GM12878 (cell line): ENCODE measurements at regions not wholly inside any gene's neighbourhood (a gene's known extent, or its start where the extent isn't known, plus 50 kb on each side); places are given as distances from the start of the nearest gene placed in this dataset.

ENCODE experiments used
- ATAC-seq: fragments of 200-7000 bp; cut with Tn5 transposase; 3 replicates; pipeline ENCODE4 v1.9.1; 2020; ENCODE audit warnings: mild to moderate bottlenecking, moderate library complexity
- BruUV-seq: library from RNA; stranded (reverse); fragments of 400-500 nt; replicated peaks from 2 replicates; lab custom pipeline; 2021; lab: Mats Ljungman, UMichigan
- CTCF ChIA-PET: fragments of 300-600 bp; sonication (Branson Sonifier 250); formaldehyde crosslinking; extraction: SDS; loops from one replicate; lab custom pipeline; 2021; ENCODE audit warnings: inconsistent platforms; lab: Yijun Ruan, JAX
- POLR2A ChIA-PET: fragments of 350-600 bp; formaldehyde crosslinking; extraction: SDS; loops from one replicate; lab custom pipeline; 2021; ENCODE audit warnings: inconsistent platforms; lab: Charles Lee
- RAD21 ChIA-PET: fragments of 300-600 bp; sonication (Branson Sonifier 250); formaldehyde crosslinking; loops from one replicate; lab custom pipeline; 2023; ENCODE audit warnings: antibody characterized with exemption; ENCODE audit not compliant: unreplicated experiment; lab: Charles Lee
- SMC1A ChIA-PET: fragments of 300-600 bp; sonication (Branson Sonifier 250); formaldehyde crosslinking; loops from one replicate; lab custom pipeline; 2023; ENCODE audit not compliant: unreplicated experiment, uncharacterized antibody; lab: Charles Lee
- DNase-seq: peaks from one replicate; pipeline ENCODE4 v3.0.0-alpha.2; 2011; ENCODE audit warnings: low read depth, low spot score
- FAIRE-seq: peaks from 3 replicates; lab custom pipeline; 2011; peaks lifted over from hg19 to GRCh38; lab: Jason Lieb, UNC
- H2AFZ ChIP-seq: 2 replicates; pipeline ENCODE4 v1.6.0; 2011; ENCODE audit warnings: low read depth, low read length, control low read depth; ENCODE audit not compliant: control insufficient read depth
- H3K27ac ChIP-seq: 2 replicates; pipeline ENCODE4 v1.5.1; 2011; ENCODE audit warnings: control low read depth; ENCODE audit not compliant: control insufficient read depth, insufficient read depth
- H3K27me3 ChIP-seq, 2 experiments: replicated peaks in 1 of 2; 2 replicates each; pipeline versions ENCODE4 v1.6.0 to v1.6.1; 2011; ENCODE audit warnings: low read length in 1 of 2; ENCODE audit not compliant: control insufficient read depth in 2 of 2, insufficient read depth in 2 of 2
- H3K36me3 ChIP-seq, 2 experiments: 2 replicates each; pipeline ENCODE4 v1.5.1; 2011; ENCODE audit warnings: low read length in 1 of 2; ENCODE audit not compliant: control insufficient read depth in 2 of 2, insufficient read depth in 2 of 2
- H3K4me1 ChIP-seq: 2 replicates; pipeline ENCODE4 v1.6.1; 2011; ENCODE audit warnings: mild to moderate bottlenecking, low read length, moderate library complexity, mixed read lengths; ENCODE audit not compliant: control insufficient read depth, insufficient read depth
- H3K4me2 ChIP-seq: 2 replicates; pipeline ENCODE4 v1.6.0; 2011; ENCODE audit warnings: control low read depth; ENCODE audit not compliant: control insufficient read depth, insufficient read depth
- H3K4me3 ChIP-seq: fragments of 200-600 bp; sonication (generic); 2 replicates; pipeline ENCODE4 v1.5.1; 2016
- H3K79me2 ChIP-seq: 2 replicates; pipeline ENCODE4 v1.6.0; 2011; ENCODE audit warnings: low read length; ENCODE audit not compliant: control insufficient read depth, insufficient read depth
- H3K9ac ChIP-seq: 2 replicates; pipeline ENCODE4 v1.8.0; 2011; ENCODE audit warnings: low read length, control low read depth, mixed read lengths; ENCODE audit not compliant: control insufficient read depth, insufficient read depth
- H3K9me3 ChIP-seq: replicated peaks from 3 replicates; pipeline ENCODE4 v1.5.1; 2011; ENCODE audit warnings: mild to moderate bottlenecking, low read length; ENCODE audit not compliant: control insufficient read depth, insufficient read depth
- H4K20me1 ChIP-seq: 2 replicates; pipeline ENCODE4 v1.6.0; 2011; ENCODE audit not compliant: control insufficient read depth, insufficient read depth
- BACH1 ChIP-seq: fragments of 450-650 bp; IDR thresholded peaks from 2 replicates; pipeline ENCODE4 v1.6.1; 2017; ENCODE audit warnings: mild to moderate bottlenecking, borderline replicate concordance
- CHD1 ChIP-seq: IDR thresholded peaks from 2 replicates; pipeline ENCODE4 v1.6.1; 2012; ENCODE audit warnings: low read depth, low read length, improper control_type of control experiment
- E2F4 ChIP-seq: IDR thresholded peaks from 2 replicates; pipeline ENCODE4 v1.6.1; 2012; ENCODE audit warnings: low read depth, low read length, improper control_type of control experiment
- ESRRA ChIP-seq: IDR thresholded peaks from 2 replicates; pipeline ENCODE4 v1.6.1; 2012; ENCODE audit warnings: mild to moderate bottlenecking, low read length, improper control_type of control experiment
- MYB ChIP-seq: fragments of 150-350 bp; IDR thresholded peaks from 2 replicates; pipeline ENCODE4 v1.6.1; 2014; ENCODE audit warnings: mild to moderate bottlenecking, low read depth, low read length, borderline replicate concordance
- PAX5 ChIP-seq: IDR thresholded peaks from 2 replicates; pipeline ENCODE4 v1.6.1; 2011; ENCODE audit warnings: low read depth, low read length, borderline replicate concordance
- PKNOX1 ChIP-seq: fragments of 450-650 bp; IDR thresholded peaks from 2 replicates; pipeline ENCODE4 v1.6.1; 2016; ENCODE audit warnings: mild to moderate bottlenecking
- PML ChIP-seq: IDR thresholded peaks from 2 replicates; pipeline ENCODE4 v1.6.1; 2012; ENCODE audit warnings: low read length, inconsistent platforms
- SIX5 ChIP-seq: IDR thresholded peaks from 2 replicates; pipeline ENCODE4 v1.6.1; 2011; ENCODE audit warnings: mild to moderate bottlenecking, low read depth, low read length, moderate library complexity; ENCODE audit not compliant: severe bottlenecking
- SMAD1 ChIP-seq: fragments of 450-650 bp; IDR thresholded peaks from 2 replicates; pipeline ENCODE4 v1.6.1; 2018; ENCODE audit warnings: mild to moderate bottlenecking, low read depth; ENCODE audit not compliant: partially characterized antibody
- TARDBP ChIP-seq: IDR thresholded peaks from 2 replicates; pipeline ENCODE4 v1.6.1; 2016; ENCODE audit warnings: borderline replicate concordance
- ZBTB33 ChIP-seq: fragments of 450-650 bp; IDR thresholded peaks from 2 replicates; pipeline ENCODE4 v1.6.1; 2017; ENCODE audit warnings: mild to moderate bottlenecking
- WGBS: methylation state at CpG from one replicate; pipeline ENCODE4 v1.1.6; 2016; ENCODE audit warnings: low lambda C conversion rate; ENCODE audit not compliant: insufficient replicate concordance, insufficient coverage; ENCODE audit errors: missing lambda C conversion rate; 5-methylcytosine and 5-hydroxymethylcytosine counted together
- in situ Hi-C: fragments of 300-500 bp; cut with MboI; formaldehyde crosslinking; loops from 9 replicates; pipeline ENCODE4 v1.14.3; 2018; ENCODE audit warnings: mixed read lengths
- intact Hi-C: fragments of 100-400 bp; cut with micrococcal nuclease; formaldehyde crosslinking; loops from one replicate; pipeline ENCODE4 v1.14.2; 2022; ENCODE audit not compliant: unreplicated experiment

GRCh38 chr22:22410677-22411076, 97.9 kb downstream of the ZNF280B start:
- no peaks in the 10 kb centered on the region for H3K79me2 ChIP-seq
- no peaks in the 10 kb centered on the region for H3K36me3 ChIP-seq
- ChIA-PET CTCF (interaction anchor here (1.0 to 3.8 kb wide), 3 partner anchors 11 to 54 kb away, joined by 4 to 33 read pairs (median 9); no protein-coding TSS in a partner anchor), POLR2A (no interaction called here), RAD21 (interaction anchor here (1.3 to 3.3 kb wide), 3 partner anchors 12 to 52 kb away, joined by 3 to 18 read pairs (median 11); no protein-coding TSS in a partner anchor), SMC1A (interaction anchor here (1.1 to 2.4 kb wide), 2 partner anchors 12 to 52 kb away, joined by 5 to 6 read pairs; no protein-coding TSS in a partner anchor)
- H4K20me1 ChIP-seq: no peaks in the 10 kb centered on the region
- DNase-seq: no peak
- no peak overlapping the region for H3K4me3 ChIP-seq
- in situ Hi-C loops (no loop called here), intact Hi-C loops (no loop called here)
- 32% methylated on average over 3 of the region's 3 CpGs for WGBS
- H3K4me1 ChIP-seq: no peaks in the 10 kb centered on the region; the same call in 1 of the 2 replicates
- H3K27me3 ChIP-seq: no peaks in the 10 kb centered on the region
- no peak overlapping the region for H3K4me2 ChIP-seq
- no peak overlapping the region for H2AFZ ChIP-seq
- no peak overlapping the region for H3K9ac ChIP-seq
- ATAC-seq: no peak
- no peak overlapping the region for H3K27ac ChIP-seq
- FAIRE-seq: no peak
- no peak for TF ChIP-seq MYB
- TF ChIP-seq PKNOX1: no peak
- TF ChIP-seq CHD1: no peak
- H3K9me3 ChIP-seq: no peaks in the 10 kb centered on the region; the same call in 2 of the 3 replicates
- BruUV-seq: no TSS peak

- BruUV-seq: no TSS peak
- CTCF ChIA-PET: interaction anchor here (0.8 to 3.0 kb wide), 4 partner anchors 8 to 270 kb away, joined by 3 to 20 read pairs (median 4); no protein-coding TSS in a partner anchor
- H3K4me2 ChIP-seq: no peak overlapping the region
- H3K27ac ChIP-seq: no peak overlapping the region
- no peaks in the 10 kb centered on the region; the same call in 2 of the 3 replicates for H3K9me3 ChIP-seq
- H3K27me3 ChIP-seq: no peaks in the 10 kb centered on the region
- no peaks in the 10 kb centered on the region; the same call in 1 of the 2 replicates for H3K4me1 ChIP-seq
- H3K79me2 ChIP-seq: no peaks in the 10 kb centered on the region
- no peak overlapping the region for H3K4me3 ChIP-seq
- H3K9ac ChIP-seq: no peak overlapping the region
- SMC1A ChIA-PET: interaction anchor here (1.6 kb wide), 1 partner anchor 8 kb away, joined by 6 read pairs; no protein-coding TSS in a partner anchor
- in situ Hi-C loops: no loop called here
- no peaks in the 10 kb centered on the region for H4K20me1 ChIP-seq
- intact Hi-C loops: no loop called here
- no peak overlapping the region for H2AFZ ChIP-seq
- RAD21 ChIA-PET: interaction anchor here (1.2 kb wide), 1 partner anchor 8 kb away, joined by 3 read pairs; no protein-coding TSS in a partner anchor
- WGBS: 17% methylated on average over 1 of the region's 1 CpG
- FAIRE-seq (no peak), DNase-seq (no peak), ATAC-seq (no peak)
- POLR2A ChIA-PET: no interaction called here
- no peaks in the 10 kb centered on the region for H3K36me3 ChIP-seq
- TF ChIP-seq TARDBP (no peak), ESRRA (no peak), BACH1 (no peak), SIX5 (no peak), PAX5 (no peak), PML (no peak), SMAD1 (no peak), E2F4 (no peak), ZBTB33 (no peak)
These were observed 94.3 kb downstream of the ZNF280B start for GRCh38 chr22:22414266-22414665.
